ENCODE measurements at regions not wholly inside any gene's neighbourhood (a gene's known extent, or its start where the extent isn't known, plus 50 kb on each side); places are given as distances from the start of the nearest gene placed in this dataset.
"Not testable (repeated sequence)": the region's sequence is repeated elsewhere in the genome, so short reads cannot be mapped to it uniquely, and the experiment has no call there.

DNA sequence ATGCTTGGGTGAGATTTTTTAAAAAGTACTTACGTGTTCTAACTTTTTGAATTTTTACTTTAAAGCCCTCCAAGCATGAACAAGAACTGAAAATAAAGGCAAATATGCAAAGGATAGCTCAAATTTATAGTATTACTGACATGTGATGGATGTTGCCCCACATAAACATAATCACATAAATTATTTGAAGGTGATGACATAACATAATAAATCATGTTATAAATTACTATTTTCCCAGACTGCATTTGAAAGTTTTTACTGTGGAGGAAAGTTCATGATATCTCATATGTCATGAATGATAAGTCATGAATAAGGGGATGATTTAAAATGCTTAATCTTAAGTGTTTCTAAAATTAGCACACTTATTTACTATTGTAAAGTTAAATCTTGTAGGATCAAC, 705.7 kb upstream of the SLITRK1 start:
- in situ Hi-C loops (cut with MboI; ENCODE audit: low sequenced_read_pairs in 4 of 4) (no loop called here), intact Hi-C loops (cut with DNase I; ENCODE audit: low total_unique reads) (no loop called here)
- H3K4me1 ChIP-seq: no peaks in the 10 kb centered on the region
- H3K27ac ChIP-seq: no peak overlapping the region
- no peaks in the 10 kb centered on the region for H3K9me3 ChIP-seq
- ATAC-seq (no peak), DNase-seq (no peak)
- no peaks in the 10 kb centered on the region for H3K36me3 ChIP-seq
- H3K27me3 ChIP-seq: no peaks in the 10 kb centered on the region
- H3K4me3 ChIP-seq: no peak overlapping the region
- TF ChIP-seq POLR2A (IDR thresholded peaks at IDR 0.05): no peak
- TF ChIP-seq, protein P1, sequence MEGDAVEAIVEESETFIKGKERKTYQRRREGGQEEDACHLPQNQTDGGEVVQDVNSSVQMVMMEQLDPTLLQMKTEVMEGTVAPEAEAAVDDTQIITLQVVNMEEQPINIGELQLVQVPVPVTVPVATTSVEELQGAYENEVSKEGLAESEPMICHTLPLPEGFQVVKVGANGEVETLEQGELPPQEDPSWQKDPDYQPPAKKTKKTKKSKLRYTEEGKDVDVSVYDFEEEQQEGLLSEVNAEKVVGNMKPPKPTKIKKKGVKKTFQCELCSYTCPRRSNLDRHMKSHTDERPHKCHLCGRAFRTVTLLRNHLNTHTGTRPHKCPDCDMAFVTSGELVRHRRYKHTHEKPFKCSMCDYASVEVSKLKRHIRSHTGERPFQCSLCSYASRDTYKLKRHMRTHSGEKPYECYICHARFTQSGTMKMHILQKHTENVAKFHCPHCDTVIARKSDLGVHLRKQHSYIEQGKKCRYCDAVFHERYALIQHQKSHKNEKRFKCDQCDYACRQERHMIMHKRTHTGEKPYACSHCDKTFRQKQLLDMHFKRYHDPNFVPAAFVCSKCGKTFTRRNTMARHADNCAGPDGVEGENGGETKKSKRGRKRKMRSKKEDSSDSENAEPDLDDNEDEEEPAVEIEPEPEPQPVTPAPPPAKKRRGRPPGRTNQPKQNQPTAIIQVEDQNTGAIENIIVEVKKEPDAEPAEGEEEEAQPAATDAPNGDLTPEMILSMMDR (IDR thresholded peaks at IDR 0.05 in 4 of 5, conservative IDR thresholded peaks at IDR 0.05 in 1 of 5): no peak

GRCh38 chr13:84579901-84580300, 697.6 kb upstream of the SLITRK1 start:
- intact Hi-C loops (cut with DNase I; ENCODE audit: low total_unique reads); in situ Hi-C loops (cut with MboI; ENCODE audit: low sequenced_read_pairs in 4 of 4): not testable (repeated sequence)

GRCh38 chr13:84574851-84575250, 692.6 kb upstream of the SLITRK1 start:
- Histone ChIP-seq H3K9me3 (no peaks in the 10 kb centered on the region), H3K36me3 (no peaks in the 10 kb centered on the region), H3K4me1 (no peaks in the 10 kb centered on the region), H3K27ac (no peak overlapping the region), H3K4me3 (no peak overlapping the region), H3K27me3 (no peaks in the 10 kb centered on the region)
- TF ChIP-seq, protein P1 (IDR thresholded peaks at IDR 0.05 in 4 of 5, conservative IDR thresholded peaks at IDR 0.05 in 1 of 5): no peak
- TF ChIP-seq POLR2A (IDR thresholded peaks at IDR 0.05): no peak
- DNase-seq: no peak
- no peak for ATAC-seq
- intact Hi-C loops (cut with DNase I; ENCODE audit: low total_unique reads): no loop called here
- in situ Hi-C loops (cut with MboI; ENCODE audit: low sequenced_read_pairs in 4 of 4): no loop called here

More at GRCh38 chr13:84579901-84580300, 697.6 kb upstream of the SLITRK1 start:
- not testable (repeated sequence) for H3K36me3 ChIP-seq, H3K27ac ChIP-seq, H3K27me3 ChIP-seq, ATAC-seq, DNase-seq, H3K9me3 ChIP-seq, H3K4me1 ChIP-seq, H3K4me3 ChIP-seq

- no peak for DNase-seq
- TF ChIP-seq, protein P1 (IDR thresholded peaks at IDR 0.05 in 4 of 5, conservative IDR thresholded peaks at IDR 0.05 in 1 of 5): no peak
- no peak for TF ChIP-seq POLR2A (IDR thresholded peaks at IDR 0.05)
- H3K4me1 ChIP-seq: no peaks in the 10 kb centered on the region
- intact Hi-C loops (cut with DNase I; ENCODE audit: low total_unique reads): no loop called here
- H3K9me3 ChIP-seq: no peaks in the 10 kb centered on the region
- no peak for ATAC-seq
- no peaks in the 10 kb centered on the region for H3K36me3 ChIP-seq
- H3K4me3 ChIP-seq: no peak overlapping the region
- H3K27ac ChIP-seq: no peak overlapping the region
- no peaks in the 10 kb centered on the region for H3K27me3 ChIP-seq
- in situ Hi-C loops (cut with MboI; ENCODE audit: low sequenced_read_pairs in 4 of 4): no loop called here
These were observed 689.0 kb upstream of the SLITRK1 start for GRCh38 chr13:84571264-84571663.

GRCh38 chr13:84570831-84571230, 688.6 kb upstream of the SLITRK1 start:
- no peak for ATAC-seq
- Histone ChIP-seq H3K4me1 (no peaks in the 10 kb centered on the region), H3K9me3 (no peaks in the 10 kb centered on the region), H3K27ac (no peak overlapping the region), H3K4me3 (no peak overlapping the region), H3K27me3 (no peaks in the 10 kb centered on the region), H3K36me3 (no peaks in the 10 kb centered on the region)
- in situ Hi-C loops (cut with MboI; ENCODE audit: low sequenced_read_pairs in 4 of 4) (no loop called here), intact Hi-C loops (cut with DNase I; ENCODE audit: low total_unique reads) (no loop called here)
- TF ChIP-seq, protein P1 (IDR thresholded peaks at IDR 0.05 in 4 of 5, conservative IDR thresholded peaks at IDR 0.05 in 1 of 5): no peak
- no peak for TF ChIP-seq POLR2A (IDR thresholded peaks at IDR 0.05)
- DNase-seq: no peak
